HG02588 (cell line): ENCODE measurements at regions not wholly inside any gene's neighbourhood (a gene's known extent, or its start where the extent isn't known, plus 50 kb on each side); places are given as distances from the start of the nearest gene placed in this dataset.

Experiments
- ATAC-seq: cut with Tn5 transposase; IDR thresholded peaks from one replicate; pipeline ENCODE4 v1.9.1; 2021; ENCODE audit warnings: mild to moderate bottlenecking, moderate library complexity; ENCODE audit not compliant: unreplicated experiment

DNA sequence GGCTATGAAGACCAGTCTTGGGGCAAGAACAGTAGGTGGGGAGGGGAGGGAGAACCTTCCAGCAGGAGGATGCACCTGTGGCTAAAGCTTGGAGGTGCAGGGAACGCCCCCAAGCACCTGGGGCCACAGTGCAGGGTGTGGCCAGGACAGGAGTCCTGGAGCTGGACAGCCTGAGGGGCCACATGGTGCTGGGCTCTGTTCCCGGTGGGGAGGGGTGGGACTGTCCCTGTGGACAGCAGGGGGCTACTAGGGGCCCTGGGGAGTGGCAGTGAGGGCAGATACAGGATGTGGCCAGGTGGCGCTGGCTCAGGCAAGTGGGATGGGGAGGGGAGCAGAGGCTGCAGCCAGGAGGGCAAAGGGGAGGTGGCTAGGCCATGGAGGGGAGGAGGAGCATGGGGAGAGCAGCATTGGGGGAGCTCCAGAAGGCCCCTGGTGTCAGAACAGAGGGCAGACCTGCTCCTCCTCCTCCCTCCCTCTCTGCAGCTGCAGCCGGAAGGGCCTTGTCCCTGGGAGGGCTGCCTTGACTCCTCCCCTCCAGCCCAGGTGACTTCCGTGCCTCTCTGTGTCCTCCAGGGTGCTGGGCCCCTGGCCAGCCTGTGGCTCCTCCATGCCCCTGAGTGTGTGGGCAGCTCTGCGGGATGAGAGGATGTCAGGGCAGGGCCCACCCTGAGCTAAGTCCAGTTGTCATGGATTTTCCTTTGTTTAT, 68.4 kb upstream of the DLK1 start:
- ATAC-seq, result no peak

DNA sequence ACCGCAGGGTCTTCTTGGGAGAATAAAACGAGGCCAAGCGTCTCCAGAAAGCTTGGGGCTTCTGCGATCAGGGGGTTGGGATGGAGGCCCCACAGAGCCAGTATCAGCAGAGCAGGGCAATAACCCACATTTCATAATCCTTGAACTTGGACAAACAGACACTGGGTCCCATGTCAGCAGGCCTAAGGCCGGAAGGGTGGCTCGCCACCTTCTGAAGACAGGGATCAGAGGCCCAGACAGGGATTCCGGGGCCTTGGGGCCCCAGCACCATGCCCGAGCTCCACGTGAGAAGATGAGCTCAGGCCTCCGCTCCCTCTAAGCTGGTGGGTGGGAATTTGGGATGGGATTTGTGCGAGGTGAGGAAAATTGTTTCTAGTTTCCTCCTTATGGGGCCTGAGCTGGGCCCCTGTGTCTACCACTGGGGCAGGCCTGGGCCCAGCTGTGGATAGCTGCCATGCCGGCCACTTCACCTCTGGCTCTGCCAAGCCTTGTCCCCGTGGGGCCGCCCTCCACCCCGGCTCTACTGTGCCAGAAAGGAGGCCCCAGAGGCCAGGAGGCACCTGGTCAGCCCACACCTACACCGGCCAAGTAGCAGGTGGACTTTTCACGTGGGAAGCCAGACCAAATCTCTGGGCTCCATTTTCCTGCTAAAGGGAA, 67.2 kb upstream of the DLK1 start:
- no peak for ATAC-seq

DNA sequence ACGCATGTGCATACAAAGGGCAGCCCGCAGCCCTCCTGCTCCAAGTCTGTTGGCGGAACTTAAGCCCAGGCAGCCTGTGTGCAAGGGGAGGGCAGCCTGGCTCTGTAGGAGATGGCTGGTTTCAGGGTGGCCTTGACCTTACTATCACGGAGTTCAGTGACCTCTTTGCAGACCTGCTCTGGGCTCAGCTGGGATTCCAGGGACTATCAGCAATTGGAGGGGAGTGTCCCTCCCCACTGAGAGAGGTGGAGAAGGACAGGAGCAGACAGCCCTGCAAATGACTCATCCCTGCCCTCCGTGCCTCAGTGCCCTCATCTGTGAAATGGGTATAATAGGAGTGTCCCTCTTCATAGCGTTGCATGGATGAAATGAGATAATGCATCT, 66.2 kb upstream of the DLK1 start:
- no peak for ATAC-seq

DNA sequence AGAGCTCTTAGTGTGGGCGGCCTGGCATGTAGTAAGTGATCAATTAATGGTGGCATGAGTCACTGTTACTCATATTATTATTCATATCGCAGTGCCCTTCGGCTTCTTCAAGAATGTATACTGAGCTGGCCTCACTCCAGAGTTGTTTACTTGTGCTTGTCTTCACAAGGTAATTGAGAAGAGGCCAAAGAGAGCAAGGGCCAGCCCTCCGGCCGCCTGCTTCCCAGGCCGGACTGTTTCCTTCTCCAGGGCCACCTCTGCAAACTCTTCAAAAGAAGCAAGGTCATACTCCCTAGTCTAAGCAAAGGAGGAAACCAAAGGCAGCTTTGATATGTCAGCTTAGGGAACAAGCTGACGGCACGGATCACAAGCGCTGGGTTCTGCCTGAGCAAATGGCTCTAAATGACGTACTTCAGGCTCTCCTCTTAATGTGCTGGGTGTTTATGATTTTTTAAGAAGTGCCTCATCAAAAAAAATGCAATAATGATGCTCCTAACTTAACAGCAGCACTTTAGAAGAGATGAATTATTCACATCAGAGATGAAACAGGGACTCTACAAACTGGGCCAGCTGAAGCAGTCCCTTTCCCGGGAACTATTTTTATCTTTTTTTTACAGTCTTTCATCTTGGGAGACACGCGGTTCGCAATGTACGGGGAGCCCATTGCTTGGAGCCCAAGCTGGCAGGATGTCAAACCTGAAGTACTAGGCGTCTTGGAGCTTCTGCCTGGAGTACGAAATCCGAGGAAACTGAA, 65.6 kb upstream of the DLK1 start:
- no peak for ATAC-seq

DNA sequence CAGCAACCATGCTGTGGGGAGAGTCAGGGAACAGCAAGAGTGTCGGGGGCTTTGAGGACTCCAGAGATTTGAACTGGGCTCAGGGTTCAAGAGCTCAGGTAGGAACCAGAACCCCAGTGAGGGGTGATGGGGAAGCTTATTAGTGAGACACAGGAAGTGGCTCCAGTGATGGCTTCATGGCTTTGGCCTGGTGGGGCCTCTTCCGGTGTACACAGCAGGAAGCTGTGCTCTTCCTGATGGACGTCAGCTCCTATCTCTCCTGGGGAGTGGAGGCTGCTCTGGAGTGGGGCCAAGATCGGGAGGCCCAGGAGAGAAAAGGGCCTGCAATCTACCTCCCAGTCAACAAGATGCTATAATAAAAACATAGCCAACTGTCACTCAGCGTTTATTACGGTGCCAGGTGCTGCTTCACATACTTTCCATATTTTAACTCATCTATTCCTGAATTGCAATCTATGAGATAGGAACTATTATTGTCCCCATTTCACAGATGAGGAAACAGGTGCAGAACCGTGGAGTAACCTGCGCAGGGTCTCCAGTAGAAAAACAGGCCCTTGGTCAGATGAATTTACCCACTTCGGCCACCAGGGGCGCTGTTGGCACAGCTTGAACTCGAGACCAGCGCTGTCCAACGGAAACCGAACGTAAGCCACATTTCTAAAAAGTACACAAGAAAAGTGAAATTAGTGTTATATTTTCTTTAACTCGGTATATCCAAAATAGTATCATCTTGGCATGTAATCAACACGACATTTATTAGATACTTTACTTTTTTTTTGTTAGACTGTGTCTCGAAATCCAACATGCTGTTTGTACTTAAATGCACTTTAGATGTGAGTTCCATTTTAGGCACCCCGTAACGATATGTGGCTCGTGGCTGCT, 63.6 kb upstream of the DLK1 start:
- ATAC-seq, result no peak

DNA sequence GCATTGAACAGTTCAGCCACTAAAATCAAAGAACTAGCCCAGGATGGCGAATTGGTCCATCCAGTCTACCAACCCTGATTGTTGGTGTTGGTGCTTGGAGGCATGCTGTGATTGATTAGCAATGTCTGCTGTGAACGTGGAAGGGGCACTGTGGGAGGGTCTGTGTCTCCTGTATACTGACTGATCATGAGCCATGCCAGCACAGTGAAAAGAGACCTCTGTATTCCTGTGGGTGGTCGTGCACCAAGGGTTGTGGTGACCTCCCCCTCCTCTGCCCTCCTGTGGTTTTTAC, 63.0 kb upstream of the DLK1 start:
- ATAC-seq, result no peak

DNA sequence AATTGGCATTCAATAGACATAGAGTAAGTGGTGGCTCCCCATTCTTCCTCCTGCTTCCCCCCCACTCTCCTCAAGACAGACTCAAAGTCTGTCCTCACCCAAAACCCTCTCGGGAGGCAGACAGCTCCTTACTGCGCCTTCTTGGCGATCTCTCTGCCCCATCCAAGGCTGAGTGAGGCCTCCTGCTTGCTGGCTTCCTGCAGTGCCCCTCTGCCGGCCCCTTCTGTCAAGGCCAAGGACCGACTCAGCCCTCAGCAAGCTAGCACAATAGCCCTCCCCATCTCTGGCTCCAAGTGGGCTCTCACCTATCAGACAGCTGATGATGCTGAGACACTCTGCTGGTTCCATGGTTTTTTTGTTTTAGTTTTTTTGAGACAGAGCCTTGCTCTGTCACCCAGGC, 62.5 kb upstream of the DLK1 start:
- no peak for ATAC-seq

DNA sequence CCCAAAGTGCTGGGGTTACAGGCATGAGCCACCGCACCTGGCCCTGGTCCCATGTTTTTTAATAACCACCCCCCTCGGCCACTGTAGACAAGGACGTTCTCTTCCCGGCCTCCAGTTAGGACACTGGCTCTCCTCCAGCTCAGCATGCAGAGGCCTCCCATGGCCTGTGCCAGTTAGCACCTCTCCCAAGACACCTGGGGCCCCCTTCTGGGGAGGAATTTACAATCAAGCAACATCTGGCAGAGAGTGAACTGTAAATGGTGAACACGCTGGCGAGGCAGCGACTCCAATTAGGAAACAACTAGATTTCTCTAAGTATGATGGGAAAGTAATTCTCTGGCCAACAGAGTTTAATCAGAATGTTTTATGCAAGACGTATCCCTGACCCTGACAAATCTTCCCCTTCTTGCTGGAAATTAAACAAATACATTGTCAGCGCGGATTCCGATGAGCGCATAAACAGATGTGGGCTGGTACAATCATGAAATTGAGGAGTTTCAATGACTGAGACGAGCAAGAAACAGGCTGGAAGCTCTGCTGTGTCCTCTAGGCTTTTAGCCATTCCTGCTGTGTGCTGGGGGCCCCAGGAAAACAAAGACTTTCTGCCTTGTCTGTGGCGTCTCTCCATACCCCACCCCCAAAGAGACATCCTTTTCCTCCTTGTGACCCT, 61.7 kb upstream of the DLK1 start:
- ATAC-seq, result no peak

DNA sequence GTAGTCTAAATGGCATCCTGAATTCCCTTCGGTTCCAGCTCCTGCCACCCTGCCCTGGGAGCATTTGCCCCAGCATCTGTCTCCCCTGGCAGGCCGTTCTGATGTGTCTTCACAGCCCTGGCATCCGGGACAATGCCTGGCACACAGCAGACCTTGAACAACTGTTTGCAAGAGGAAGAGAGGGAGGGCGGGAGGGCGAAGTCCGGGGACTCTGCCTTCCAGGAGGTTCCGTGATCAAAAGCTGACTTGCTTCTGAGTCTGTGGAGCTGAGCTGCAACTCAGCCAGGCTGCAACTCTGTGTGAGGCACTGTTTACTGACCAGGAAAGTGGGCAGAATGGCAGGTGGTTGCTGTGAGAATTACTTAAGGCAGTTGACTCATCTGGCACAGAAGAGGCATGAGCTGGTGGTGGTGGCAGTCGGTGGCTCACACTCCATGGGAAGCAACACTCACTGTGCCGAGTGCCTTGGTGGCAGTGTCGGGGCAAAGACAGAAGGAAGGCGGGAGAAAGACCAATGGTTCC, 61.1 kb upstream of the DLK1 start:
- no peak for ATAC-seq

DNA sequence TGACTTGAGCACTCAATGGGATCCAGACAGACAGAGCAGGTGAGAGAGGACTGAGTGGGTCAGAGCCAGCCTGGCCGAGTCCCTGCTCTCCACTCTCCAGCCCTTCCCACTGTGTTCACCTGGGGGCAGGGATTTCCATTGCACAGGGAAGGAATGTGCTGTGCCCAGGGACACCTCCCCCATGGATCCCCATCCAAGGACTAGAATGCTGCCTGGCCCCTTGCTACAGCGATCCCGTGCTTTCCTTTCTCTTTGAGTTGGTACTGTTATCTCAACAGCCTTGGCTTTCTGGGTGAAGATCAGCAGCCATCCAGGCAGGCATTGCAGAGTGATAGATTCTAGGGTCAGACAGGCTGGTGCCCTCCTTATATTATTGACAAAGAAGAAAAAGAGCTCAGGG, 60.3 kb upstream of the DLK1 start:
- ATAC-seq, result no peak

DNA sequence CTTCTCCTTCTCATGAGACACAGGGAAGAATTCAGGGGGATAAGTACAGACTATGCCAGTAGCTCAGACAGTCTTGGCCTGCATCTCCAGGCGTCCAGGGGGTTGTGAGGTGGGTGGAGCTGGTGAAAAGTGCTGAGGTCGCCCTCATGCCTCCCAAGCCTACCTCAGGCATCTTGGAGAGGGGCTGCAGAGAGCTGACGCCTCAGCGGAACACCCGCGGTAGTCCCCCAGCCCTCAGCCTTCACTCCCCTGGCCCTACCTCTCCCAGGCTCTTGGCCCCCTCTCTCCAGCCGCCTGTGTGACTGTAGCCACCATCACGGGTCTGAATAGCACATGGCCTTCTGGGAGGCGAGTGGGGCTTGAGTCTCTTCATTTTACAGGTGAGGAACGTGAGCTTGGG, 59.8 kb upstream of the DLK1 start:
- ATAC-seq, result no peak

DNA sequence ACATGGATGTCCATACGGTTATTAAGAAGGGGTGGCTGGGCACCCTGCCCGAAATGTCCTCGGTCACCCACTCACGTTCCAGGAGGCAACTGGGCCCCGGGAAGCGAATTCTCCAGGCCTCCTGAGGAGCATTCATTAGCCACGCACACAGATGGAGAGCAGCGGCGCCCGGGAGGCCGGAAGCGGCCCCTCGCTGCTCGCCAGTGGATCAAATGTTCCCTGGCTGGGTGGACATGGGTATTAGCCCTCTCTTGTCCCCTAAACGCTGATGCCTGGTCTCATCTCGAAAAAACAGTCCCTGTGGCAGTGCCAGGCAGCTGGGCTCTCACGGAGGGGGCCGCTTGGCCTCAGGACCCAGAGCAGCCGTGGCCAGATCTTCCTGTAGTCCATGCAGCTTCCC, 59.0 kb upstream of the DLK1 start:
- no peak for ATAC-seq

DNA sequence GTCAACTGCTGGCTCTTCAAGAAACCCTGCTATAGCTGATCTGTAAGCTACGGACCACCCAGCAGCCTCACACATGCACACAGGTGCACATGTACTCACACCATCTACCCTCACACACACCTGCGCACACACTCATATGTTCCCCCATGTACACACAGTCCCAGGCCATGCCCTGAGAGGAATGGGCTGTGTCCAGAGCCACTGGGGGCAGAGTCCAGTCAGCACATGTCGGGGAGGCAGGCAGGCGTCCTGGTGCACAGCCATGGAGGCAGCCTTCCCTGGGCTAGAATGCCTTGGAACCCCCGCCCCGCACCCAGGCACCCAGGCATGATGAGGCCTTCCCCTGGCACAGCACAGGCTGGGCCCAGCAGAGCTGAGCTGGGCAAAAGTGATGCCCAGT, 58.3 kb upstream of the DLK1 start:
- ATAC-seq, result no peak

DNA sequence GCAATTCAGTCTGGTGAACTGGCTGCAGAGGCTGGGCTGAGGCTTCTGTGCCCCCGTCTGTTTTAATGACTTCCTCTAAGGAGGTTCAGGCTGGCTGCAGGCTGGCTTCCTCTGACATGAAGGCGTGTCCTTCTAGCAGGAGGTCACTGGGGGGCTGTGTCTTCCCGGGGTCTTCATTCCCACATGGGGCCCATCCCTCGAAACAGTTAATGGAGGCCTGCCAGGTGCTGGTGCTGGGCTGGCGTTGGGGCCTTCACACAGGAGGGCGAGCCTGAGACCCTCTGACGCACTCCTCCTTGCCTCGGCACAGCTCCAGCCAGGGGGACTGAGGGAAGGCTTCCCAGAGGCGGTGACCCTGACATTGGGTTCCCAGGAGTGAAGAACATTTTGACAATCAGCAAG, 57.7 kb upstream of the DLK1 start:
- ATAC-seq, result no peak

DNA sequence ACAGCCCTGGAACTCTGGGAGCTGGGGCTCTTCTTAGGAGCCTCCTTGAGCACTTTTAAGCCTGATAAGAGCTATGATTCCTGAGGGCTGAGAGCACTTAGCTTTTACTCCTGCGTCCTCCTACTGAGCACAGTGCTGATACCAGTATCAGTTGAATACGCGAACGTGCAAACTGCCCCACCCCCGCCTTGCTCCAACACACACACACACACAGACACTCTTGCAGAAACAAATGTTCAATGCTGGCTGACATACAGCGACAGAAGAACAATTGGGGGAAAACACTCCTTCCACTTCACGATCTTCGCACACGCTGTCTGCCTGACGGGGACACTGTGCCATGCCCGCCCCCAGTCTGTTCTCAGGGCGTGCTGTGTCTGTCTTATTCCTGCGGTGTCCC, 57.2 kb upstream of the DLK1 start:
- ATAC-seq, result no peak

DNA sequence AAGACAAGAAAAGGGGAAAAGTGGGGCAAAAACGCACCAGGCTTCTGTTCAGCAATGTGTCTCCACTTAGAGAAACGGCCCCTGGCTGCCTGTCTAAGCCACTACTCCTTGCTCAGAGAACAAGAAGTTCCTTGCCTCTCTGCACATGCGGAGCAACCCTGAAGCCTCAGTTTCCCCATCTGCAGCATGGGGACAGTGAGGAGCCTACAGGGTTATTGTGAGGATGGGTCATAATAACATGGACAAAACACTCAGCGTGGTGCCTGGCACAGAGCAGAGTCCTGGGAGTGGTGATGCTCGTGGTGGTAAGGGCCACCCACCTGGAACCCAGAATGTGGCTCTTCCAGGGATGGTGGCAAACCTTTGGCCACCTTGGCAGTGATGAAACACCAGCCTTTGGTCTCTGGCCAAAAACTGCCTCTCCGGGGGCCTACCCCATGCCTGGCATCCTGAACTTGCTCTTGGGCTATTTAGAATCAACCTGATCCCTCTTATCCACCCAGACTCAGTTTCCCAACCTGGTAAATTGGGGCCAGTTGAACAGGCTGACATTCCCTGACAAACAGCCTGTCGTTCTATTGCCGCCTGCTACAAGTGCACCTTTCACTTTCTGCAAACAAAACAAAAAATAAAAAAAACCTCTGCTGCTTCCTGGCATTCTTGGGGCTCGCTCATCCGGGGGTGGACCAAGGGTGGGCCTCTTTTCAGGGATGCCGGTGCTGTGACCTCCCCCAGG, 56.5 kb upstream of the DLK1 start:
- no peak for ATAC-seq

DNA sequence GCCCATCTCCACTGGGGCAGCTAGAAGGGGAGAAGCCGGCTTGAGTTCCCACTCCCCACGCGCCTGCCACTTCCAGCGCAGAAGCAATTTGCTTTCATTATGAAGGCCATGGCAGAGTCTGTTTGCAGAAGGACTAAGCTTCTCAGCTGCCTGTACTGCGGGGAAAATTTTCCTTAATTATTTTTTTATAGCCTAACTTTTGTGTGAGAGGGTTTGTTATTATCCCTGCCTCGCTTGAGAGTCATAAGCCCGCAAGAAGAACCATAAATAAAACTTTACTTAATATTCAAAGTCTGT, 56.0 kb upstream of the DLK1 start:
- no peak for ATAC-seq

DNA sequence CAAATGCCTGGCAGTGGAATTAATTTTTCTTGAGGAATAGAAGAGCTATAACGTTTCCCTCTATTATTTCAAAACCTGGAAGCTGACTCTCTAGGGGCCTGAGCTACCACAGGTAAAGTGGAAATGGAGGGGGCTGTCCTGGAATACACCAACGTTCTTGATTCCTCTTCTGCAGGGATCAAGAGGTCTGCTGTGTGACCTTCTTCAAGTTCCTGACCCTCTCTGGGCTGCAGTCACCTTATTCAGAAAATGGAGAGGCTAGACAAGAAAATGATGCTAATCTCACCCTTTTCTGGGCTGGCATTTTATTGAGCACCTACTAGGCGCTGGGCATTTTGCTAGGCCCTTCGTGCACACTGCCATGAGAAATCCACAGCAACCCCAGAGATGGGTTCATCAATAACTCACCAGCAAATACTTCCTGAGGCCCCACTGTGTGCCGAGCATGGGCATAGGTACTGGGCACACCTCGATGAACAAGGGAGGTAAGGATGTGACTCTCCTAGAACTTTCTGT, 55.2 kb upstream of the DLK1 start:
- ATAC-seq, result no peak

DNA sequence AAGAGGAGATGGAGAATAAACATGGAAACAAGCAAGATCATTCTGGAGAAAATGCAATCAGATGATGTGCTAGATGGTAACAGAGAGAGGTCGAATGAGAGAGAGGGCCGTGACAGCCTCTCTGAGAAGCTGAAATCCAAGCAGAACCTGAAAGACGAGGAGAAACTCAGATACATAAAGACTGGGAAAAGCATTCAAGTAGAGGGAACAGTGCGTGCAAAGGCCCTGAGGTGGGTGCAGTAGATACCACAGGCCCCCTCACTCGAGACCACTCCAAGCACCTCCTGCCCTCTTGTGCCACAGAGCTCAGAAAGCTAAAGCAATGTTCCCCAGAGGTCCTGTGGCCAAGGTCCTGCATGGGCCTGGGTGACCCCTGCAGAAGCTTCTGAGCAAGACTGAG, 54.8 kb upstream of the DLK1 start:
- ATAC-seq, result no peak
